ENCODE measurements at regions not wholly inside any gene's neighbourhood (a gene's known extent, or its start where the extent isn't known, plus 50 kb on each side); places are given as distances from the start of the nearest gene placed in this dataset.
"Not testable (repeated sequence)": the region's sequence is repeated elsewhere in the genome, so short reads cannot be mapped to it uniquely, and the experiment has no call there.

DNA sequence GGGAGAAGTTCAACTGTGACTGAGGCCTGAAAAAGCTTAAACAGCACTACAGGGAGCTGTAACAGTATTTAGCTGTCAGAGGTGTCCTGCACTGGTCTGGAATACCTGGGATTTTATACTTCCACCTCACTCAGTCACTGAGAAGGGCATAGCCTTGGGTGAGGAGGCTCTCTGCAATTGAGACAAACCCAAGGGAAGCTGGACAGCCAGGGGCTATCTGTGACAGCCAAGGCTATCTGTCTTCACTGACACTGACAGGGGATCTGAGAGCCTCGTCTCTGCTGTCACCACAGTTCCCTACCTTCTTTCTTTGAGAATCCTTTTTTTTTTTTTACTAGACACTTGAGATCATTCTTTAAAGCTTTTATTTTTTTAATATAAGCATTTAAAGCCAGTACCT is 356.2 kb upstream of the CD180 start:
- DNase-seq (ENCODE audit: insufficient read length, low spot score) (no peak), FAIRE-seq (no peak)
- no peak for TF ChIP-seq PAX5 (IDR thresholded peaks at IDR 0.05; ENCODE audit: insufficient read depth, low read length, severe bottlenecking)
- no peak for TF ChIP-seq POU2F2 (IDR thresholded peaks at IDR 0.05; ENCODE audit: low read depth, low read length)
- TF ChIP-seq POLR2A (IDR thresholded peaks at IDR 0.05; ENCODE audit: low read depth, low read length) = no peak
- TF ChIP-seq POLR2AphosphoS5 (IDR thresholded peaks at IDR 0.05; ENCODE audit: low read depth, low read length) = no peak
- no peak for TF ChIP-seq SPI1 (IDR thresholded peaks at IDR 0.05; ENCODE audit: low read depth, low read length)
- no peak for TF ChIP-seq TAF1 (IDR thresholded peaks at IDR 0.05; ENCODE audit: low read depth, low read length)

DNA sequence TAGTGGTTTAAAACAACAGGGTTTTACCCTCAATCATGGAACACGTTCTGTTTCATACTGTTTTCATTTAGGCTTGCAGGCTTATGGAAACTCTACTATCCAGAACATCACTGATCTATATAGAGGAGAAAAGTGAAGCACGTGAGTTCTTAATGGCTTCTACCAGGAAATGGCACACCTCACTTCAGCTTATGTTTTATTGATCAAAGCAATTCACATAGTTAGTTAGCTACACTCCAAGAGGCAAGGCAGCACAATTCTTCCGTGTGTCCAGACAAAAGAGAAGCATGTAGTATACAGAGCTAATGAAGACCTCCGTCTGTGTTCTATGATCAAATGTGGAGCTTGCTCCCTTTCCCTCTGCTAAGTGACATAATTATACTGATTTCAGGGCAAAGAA is 353.3 kb upstream of the CD180 start:
- no peak for FAIRE-seq
- DNase-seq (ENCODE audit: insufficient read length, low spot score) = no peak
- TF ChIP-seq PAX5 (IDR thresholded peaks at IDR 0.05; ENCODE audit: insufficient read depth, low read length, severe bottlenecking) (no peak), SPI1 (IDR thresholded peaks at IDR 0.05; ENCODE audit: low read depth, low read length) (no peak), TAF1 (IDR thresholded peaks at IDR 0.05; ENCODE audit: low read depth, low read length) (no peak)

DNA sequence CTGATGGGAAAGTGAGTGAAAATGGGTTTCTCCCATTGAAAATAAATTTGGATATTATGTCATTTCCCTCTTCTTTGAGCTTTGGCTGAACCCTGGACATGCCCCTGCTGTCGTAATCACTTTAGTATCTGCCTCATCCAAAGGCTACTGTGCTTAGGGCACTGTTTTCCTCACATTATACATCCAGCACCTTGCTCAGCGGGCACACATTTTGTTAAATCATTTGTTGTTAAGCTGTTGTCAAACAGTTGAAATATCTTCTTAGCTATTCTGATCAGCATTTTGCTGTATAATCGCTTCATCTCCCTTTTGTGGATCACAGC is 352.7 kb upstream of the CD180 start:
- no peak for DNase-seq (ENCODE audit: insufficient read length, low spot score)
- FAIRE-seq = no peak
- TF ChIP-seq SPI1 (IDR thresholded peaks at IDR 0.05; ENCODE audit: low read depth, low read length) (no peak), POU2F2 (IDR thresholded peaks at IDR 0.05; ENCODE audit: low read depth, low read length) (no peak), POLR2A (IDR thresholded peaks at IDR 0.05; ENCODE audit: low read depth, low read length) (no peak), TAF1 (IDR thresholded peaks at IDR 0.05; ENCODE audit: low read depth, low read length) (no peak), POLR2AphosphoS5 (IDR thresholded peaks at IDR 0.05; ENCODE audit: low read depth, low read length) (no peak), PAX5 (IDR thresholded peaks at IDR 0.05; ENCODE audit: insufficient read depth, low read length, severe bottlenecking) (no peak)

GRCh38 chr5:67548520-67549295 is 352.1 kb upstream of the CD180 start:
- no peak for DNase-seq (ENCODE audit: insufficient read length, low spot score)
- TF ChIP-seq SPI1 (IDR thresholded peaks at IDR 0.05; ENCODE audit: low read depth, low read length) (no peak), POLR2A (IDR thresholded peaks at IDR 0.05; ENCODE audit: low read depth, low read length) (no peak), PAX5 (IDR thresholded peaks at IDR 0.05; ENCODE audit: insufficient read depth, low read length, severe bottlenecking) (no peak), POLR2AphosphoS5 (IDR thresholded peaks at IDR 0.05; ENCODE audit: low read depth, low read length) (no peak), TAF1 (IDR thresholded peaks at IDR 0.05; ENCODE audit: low read depth, low read length) (no peak), POU2F2 (IDR thresholded peaks at IDR 0.05; ENCODE audit: low read depth, low read length) (no peak)
- no peak for FAIRE-seq

- no peak for TF ChIP-seq POLR2A (IDR thresholded peaks at IDR 0.05; ENCODE audit: low read depth, low read length)
- TF ChIP-seq POLR2AphosphoS5 (IDR thresholded peaks at IDR 0.05; ENCODE audit: low read depth, low read length) = no peak
- TF ChIP-seq PAX5 (IDR thresholded peaks at IDR 0.05; ENCODE audit: insufficient read depth, low read length, severe bottlenecking) = no peak
- no peak for TF ChIP-seq POU2F2 (IDR thresholded peaks at IDR 0.05; ENCODE audit: low read depth, low read length)
- TF ChIP-seq SPI1 (IDR thresholded peaks at IDR 0.05; ENCODE audit: low read depth, low read length) = no peak
- no peak for TF ChIP-seq TAF1 (IDR thresholded peaks at IDR 0.05; ENCODE audit: low read depth, low read length)
- DNase-seq (ENCODE audit: insufficient read length, low spot score) (no peak), FAIRE-seq (no peak)
These were observed 351.1 kb upstream of the CD180 start for GRCh38 chr5:67547682-67548081.

GRCh38 chr5:67544942-67545341 is 348.3 kb upstream of the CD180 start:
- peak; percentile 70 for TF ChIP-seq SPI1 (IDR thresholded peaks at IDR 0.05; ENCODE audit: low read depth, low read length)
- not testable (repeated sequence) for DNase-seq (ENCODE audit: insufficient read length, low spot score); FAIRE-seq

- FAIRE-seq (no peak), DNase-seq (ENCODE audit: insufficient read length, low spot score) (no peak)
- TF ChIP-seq POLR2AphosphoS5 (IDR thresholded peaks at IDR 0.05; ENCODE audit: low read depth, low read length) = no peak
- no peak for TF ChIP-seq SPI1 (IDR thresholded peaks at IDR 0.05; ENCODE audit: low read depth, low read length)
- no peak for TF ChIP-seq POLR2A (IDR thresholded peaks at IDR 0.05; ENCODE audit: low read depth, low read length)
- no peak for TF ChIP-seq PAX5 (IDR thresholded peaks at IDR 0.05; ENCODE audit: insufficient read depth, low read length, severe bottlenecking)
- no peak for TF ChIP-seq POU2F2 (IDR thresholded peaks at IDR 0.05; ENCODE audit: low read depth, low read length)
- TF ChIP-seq TAF1 (IDR thresholded peaks at IDR 0.05; ENCODE audit: low read depth, low read length) = no peak
These were observed 347.2 kb upstream of the CD180 start for GRCh38 chr5:67543720-67544270.

DNA sequence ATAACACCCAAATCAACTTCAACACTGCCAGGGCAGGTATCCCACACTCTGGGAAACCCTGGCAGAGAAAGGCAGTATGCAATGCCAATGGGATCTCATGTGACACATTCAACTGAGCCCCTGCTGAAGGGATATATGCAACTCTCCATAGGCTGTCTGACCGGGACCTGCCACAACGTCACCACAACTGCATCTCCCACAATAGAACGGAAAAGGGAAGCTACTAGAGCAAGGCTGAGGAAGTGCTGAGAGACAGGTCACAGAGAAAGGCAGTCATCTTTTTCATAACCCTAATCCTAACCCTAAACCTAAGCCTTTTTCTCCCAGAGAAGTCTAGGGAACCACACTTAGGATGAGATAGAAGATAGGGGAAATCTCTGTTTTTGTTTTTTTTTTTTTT is 345.9 kb upstream of the CD180 start:
- no peak for TF ChIP-seq POU2F2 (IDR thresholded peaks at IDR 0.05; ENCODE audit: low read depth, low read length)
- no peak for FAIRE-seq
- DNase-seq (ENCODE audit: insufficient read length, low spot score) = no peak

GRCh38 chr5:67541875-67542274 is 345.3 kb upstream of the CD180 start:
- DNase-seq (ENCODE audit: insufficient read length, low spot score) = no peak
- no peak for FAIRE-seq
- TF ChIP-seq SPI1 (IDR thresholded peaks at IDR 0.05; ENCODE audit: low read depth, low read length) = no peak

DNA sequence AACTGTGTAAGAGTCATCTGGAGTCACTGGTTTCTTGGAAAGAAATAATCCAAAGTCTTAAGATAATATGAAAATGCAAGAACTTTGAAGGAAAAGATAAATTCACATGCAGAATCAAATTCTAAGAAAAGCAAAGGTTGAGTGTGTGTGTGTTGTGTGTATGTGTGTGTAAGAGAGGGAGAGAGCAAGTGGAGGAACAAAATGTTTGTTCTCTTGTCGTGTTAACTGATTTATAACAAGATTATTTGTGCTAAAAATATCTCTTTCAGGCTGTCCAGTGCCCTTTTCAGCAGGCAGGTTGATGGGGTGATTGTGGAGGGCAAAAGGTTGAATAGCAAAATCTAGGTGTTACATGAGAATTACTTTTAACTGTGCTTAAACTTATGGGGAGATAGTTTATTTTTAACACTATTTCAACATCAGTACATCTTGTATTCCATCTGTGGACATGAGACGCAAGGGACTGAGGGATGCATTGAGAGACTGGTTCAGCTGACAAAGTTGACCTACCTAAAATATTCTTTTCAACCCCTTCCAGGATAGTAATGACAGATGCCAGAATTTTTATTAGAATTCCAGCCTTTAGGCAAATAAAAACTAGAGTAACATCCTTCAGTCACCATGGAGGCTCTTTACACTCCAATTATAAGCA is 342.4 kb upstream of the CD180 start:
- FAIRE-seq (no peak), DNase-seq (ENCODE audit: insufficient read length, low spot score) (no peak)
- TF ChIP-seq POLR2A (IDR thresholded peaks at IDR 0.05; ENCODE audit: low read depth, low read length) (no peak), SPI1 (IDR thresholded peaks at IDR 0.05; ENCODE audit: low read depth, low read length) (no peak), PAX5 (IDR thresholded peaks at IDR 0.05; ENCODE audit: insufficient read depth, low read length, severe bottlenecking) (no peak), POU2F2 (IDR thresholded peaks at IDR 0.05; ENCODE audit: low read depth, low read length) (no peak), TAF1 (IDR thresholded peaks at IDR 0.05; ENCODE audit: low read depth, low read length) (no peak), POLR2AphosphoS5 (IDR thresholded peaks at IDR 0.05; ENCODE audit: low read depth, low read length) (no peak)
